Right lobe of liver (tissue), 6 donors: ENCODE measurements at regions not wholly inside any gene's neighbourhood (a gene's known extent, or its start where the extent isn't known, plus 50 kb on each side); places are given as distances from the start of the nearest gene placed in this dataset.
A peak's percentile ranks its signal among the peaks of the same experiment; 100 is the strongest.

Source experiments
- ATAC-seq, 4 donors: fragments of 200-7000 bp; cut with Tn5 transposase; one replicate each; pipeline ENCODE4 v1.9.1; 2020; ENCODE audit warnings: mild to moderate bottlenecking in 4 of 4, moderate library complexity in 4 of 4
- DNase-seq, 3 donors: peaks; one replicate each; pipeline ENCODE4 v3.0.0-alpha.2; 2020
- H3K27ac ChIP-seq, 3 donors: fragments of 200-600 bp; one replicate each; pipeline ENCODE4 v1.8.0; 2022
- H3K27me3 ChIP-seq, 2 donors: fragments of 200-600 bp; one replicate each; pipeline ENCODE4 v1.8.0; 2022
- H3K36me3 ChIP-seq, 4 donors: fragments of 200-600 bp; sonication (generic) in 1 of 4; one replicate each; pipeline versions ENCODE4 v1.5.1 to v1.8.0; 2017 to 2022; ENCODE audit warnings: control low read depth in 1 of 4
- H3K4me1 ChIP-seq, 4 donors: fragments of 200-600 bp; sonication (generic) in 1 of 4; one replicate each; pipeline versions ENCODE4 v1.5.1 to v1.8.0; 2017 to 2022; ENCODE audit warnings: control low read depth in 1 of 4
- H3K4me3 ChIP-seq, 3 donors: fragments of 200-600 bp; one replicate each; pipeline ENCODE4 v1.8.0; 2022
- H3K9me3 ChIP-seq, 4 donors: fragments of 200-600 bp; sonication (generic) in 1 of 4; one replicate each; pipeline versions ENCODE4 v1.5.1 to v1.8.0; 2017 to 2022; ENCODE audit warnings: control low read depth in 1 of 4
- CTCF ChIP-seq, 4 donors: fragments of 200-600 bp in 3 of 4; fragments of 450-650 bp in 1 of 4; IDR thresholded peaks; one replicate each; pipeline versions ENCODE4 v1.5.1 to v1.8.0; 2016 to 2022; ENCODE audit warnings: antibody characterized with exemption in 4 of 4, mild to moderate bottlenecking in 2 of 4
- POLR2A ChIP-seq: fragments of 450-650 bp; IDR thresholded peaks from one replicate; pipeline ENCODE4 v1.6.1; 2017; ENCODE audit warnings: antibody characterized with exemption, mild to moderate bottlenecking
- WGBS: methylation state at CpG from one replicate; pipeline ENCODE4 v1.1.6; 2018; ENCODE audit warnings: low coverage, low lambda C conversion rate; ENCODE audit not compliant: insufficient coverage; ENCODE audit errors: missing lambda C conversion rate; 5-methylcytosine and 5-hydroxymethylcytosine counted together
- intact Hi-C, 2 donors: fragments of 100-400 bp; cut with DNase I; formaldehyde crosslinking; loops; one replicate each; pipeline versions ENCODE4 v1.11.2 to v1.14.1; 2022
- donor health status: DM: no; HTN: yes; CAD: no.
- donor health status: DM: no; HTN: no; CAD: no.
- donor health status: DM: no; HTN: no; CAD: no.
- donor health status: DM: no; HTN: yes; CAD: no.
- donor health status: DM: no; HTN: yes; CAD: no.

DNA sequence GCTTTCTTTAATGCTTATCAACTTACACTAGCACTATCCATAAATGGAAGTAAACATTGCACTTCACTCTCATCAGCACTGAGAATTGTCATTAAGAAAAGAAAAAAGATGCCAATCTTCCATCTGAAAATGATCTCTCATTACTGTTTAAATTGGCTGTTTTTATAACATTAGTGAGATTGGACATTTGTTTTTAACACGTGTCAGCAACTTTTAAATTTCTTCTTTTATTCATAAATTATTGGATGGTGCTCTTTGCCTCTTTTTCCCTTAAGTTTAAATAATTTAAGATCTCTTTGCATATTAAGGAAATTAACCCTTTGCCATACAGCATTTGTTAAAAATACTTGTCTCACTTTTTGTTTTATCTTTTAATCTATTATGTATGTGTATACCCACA is 146.5 kb upstream of the CHST9 start:
- Histone ChIP-seq H3K27ac (no peak overlapping the region), H3K4me1 (no peaks in the 10 kb centered on the region), H3K4me3 (no peak overlapping the region), H3K27me3 (no peaks in the 10 kb centered on the region), H3K36me3 (no peaks in the 10 kb centered on the region), H3K9me3 (no peaks in the 10 kb centered on the region)
- intact Hi-C loops = no loop called here
- DNase-seq = no peak
- no peak for TF ChIP-seq POLR2A
- no peak for TF ChIP-seq CTCF (IDR thresholded peaks at IDR 0.05)
- no peak for ATAC-seq
- 88% methylated on average over 1 of the region's 1 CpG for WGBS

GRCh38 chr18:27314996-27315395 is 129.9 kb upstream of the CHST9 start:
- Histone ChIP-seq H3K9me3 (no peaks in the 10 kb centered on the region), H3K27ac (no peak overlapping the region), H3K4me1 (no peaks in the 10 kb centered on the region), H3K4me3 (no peak overlapping the region), H3K27me3 (no peaks in the 10 kb centered on the region), H3K36me3 (no peaks in the 10 kb centered on the region)
- intact Hi-C loops = no loop called here
- ATAC-seq (peak in 1 of 4 donors; percentile 47), DNase-seq (no peak)
- no peak for TF ChIP-seq CTCF (IDR thresholded peaks at IDR 0.05)
- TF ChIP-seq POLR2A = no peak
- 53% methylated on average over 1 of the region's 1 CpG for WGBS

GRCh38 chr18:27313678-27314077 is 128.6 kb upstream of the CHST9 start:
- 13% methylated on average over 1 of the region's 1 CpG for WGBS
- intact Hi-C loops = no loop called here
- no peak overlapping the region for H3K4me3 ChIP-seq
- no peaks in the 10 kb centered on the region for H3K27me3 ChIP-seq
- ATAC-seq (no peak), DNase-seq (no peak)
- no peak for TF ChIP-seq CTCF (IDR thresholded peaks at IDR 0.05)
- no peak for TF ChIP-seq POLR2A
- H3K36me3 ChIP-seq = no peaks in the 10 kb centered on the region
- H3K27ac ChIP-seq = no peak overlapping the region
- H3K9me3 ChIP-seq = no peaks in the 10 kb centered on the region
- no peaks in the 10 kb centered on the region for H3K4me1 ChIP-seq

GRCh38 chr18:27312853-27313252 is 127.7 kb upstream of the CHST9 start:
- ATAC-seq (no peak), DNase-seq (no peak)
- no peaks in the 10 kb centered on the region for H3K4me1 ChIP-seq
- no peak overlapping the region for H3K27ac ChIP-seq
- H3K36me3 ChIP-seq = no peaks in the 10 kb centered on the region
- intact Hi-C loops = no loop called here
- no peaks in the 10 kb centered on the region for H3K9me3 ChIP-seq
- WGBS = 73% methylated on average over 1 of the region's 1 CpG
- TF ChIP-seq POLR2A (no peak), CTCF (IDR thresholded peaks at IDR 0.05) (no peak)
- no peaks in the 10 kb centered on the region for H3K27me3 ChIP-seq
- H3K4me3 ChIP-seq = no peak overlapping the region

GRCh38 chr18:27312153-27312552 is 127.0 kb upstream of the CHST9 start:
- no peaks in the 10 kb centered on the region for H3K9me3 ChIP-seq
- H3K27ac ChIP-seq = no peak overlapping the region
- no peaks in the 10 kb centered on the region for H3K4me1 ChIP-seq
- TF ChIP-seq POLR2A = no peak
- no peak for TF ChIP-seq CTCF (IDR thresholded peaks at IDR 0.05)
- DNase-seq = no peak
- 39% methylated on average over 1 of the region's 1 CpG for WGBS
- H3K36me3 ChIP-seq = no peaks in the 10 kb centered on the region
- intact Hi-C loops = no loop called here
- H3K27me3 ChIP-seq = no peaks in the 10 kb centered on the region
- no peak overlapping the region for H3K4me3 ChIP-seq
- no peak for ATAC-seq
